ELF-1 (cell line): ENCODE measurements at regions not wholly inside any gene's neighbourhood (a gene's known extent, or its start where the extent isn't known, plus 50 kb on each side); places are given as distances from the start of the nearest gene placed in this dataset.
"Not testable (repeated sequence)": the region's sequence is repeated elsewhere in the genome, so short reads cannot be mapped to it uniquely, and the experiment has no call there.

Source experiments
- DNase-seq: peaks from one replicate; pipeline ENCODE4 v3.0.0-alpha.2; 2016; ENCODE audit warnings: low read depth, low spot score

- no peak for DNase-seq
These were observed 361.8 kb downstream of the QKI start for GRCh38 chr6:163776196-163776905.

GRCh38 chr6:163775313-163775712, 360.8 kb downstream of the QKI start:
- no peak for DNase-seq

GRCh38 chr6:163774485-163774884, 360.0 kb downstream of the QKI start:
- DNase-seq, result no peak

- DNase-seq, result no peak
These were observed 359.1 kb downstream of the QKI start for GRCh38 chr6:163773646-163774045.

GRCh38 chr6:163772701-163773100, 358.2 kb downstream of the QKI start:
- no peak for DNase-seq

GRCh38 chr6:163771180-163771579, 356.7 kb downstream of the QKI start:
- DNase-seq, result no peak

GRCh38 chr6:163768905-163769304, 354.4 kb downstream of the QKI start:
- DNase-seq, result no peak

GRCh38 chr6:163766936-163767335, 352.4 kb downstream of the QKI start:
- no peak for DNase-seq

- no peak for DNase-seq
These were observed 350.8 kb downstream of the QKI start for GRCh38 chr6:163765335-163765734.

GRCh38 chr6:163764565-163764964, 350.0 kb downstream of the QKI start:
- DNase-seq, result peak; percentile 34

- no peak for DNase-seq
These were observed 347.0 kb downstream of the QKI start for GRCh38 chr6:163761481-163761880.

GRCh38 chr6:163760860-163761259, 346.3 kb downstream of the QKI start:
- DNase-seq, result no peak

GRCh38 chr6:163759542-163759941, 345.0 kb downstream of the QKI start:
- DNase-seq, result no peak

GRCh38 chr6:163757520-163757919, 343.0 kb downstream of the QKI start:
- DNase-seq, result peak; percentile 52

GRCh38 chr6:163756079-163756478, 341.6 kb downstream of the QKI start:
- DNase-seq, result no peak

GRCh38 chr6:163754866-163755265, 340.3 kb downstream of the QKI start:
- no peak for DNase-seq

GRCh38 chr6:163753430-163753829, 338.9 kb downstream of the QKI start:
- DNase-seq, result no peak

GRCh38 chr6:163752446-163752845, 337.9 kb downstream of the QKI start:
- peak; percentile 71 for DNase-seq

- peak; percentile 52 for DNase-seq
These were observed 336.6 kb downstream of the QKI start for GRCh38 chr6:163751032-163751525.

- DNase-seq, result peak; percentile 41
These were observed 336.0 kb downstream of the QKI start for GRCh38 chr6:163750431-163751031.

GRCh38 chr6:163748886-163749285, 334.4 kb downstream of the QKI start:
- DNase-seq, result no peak

GRCh38 chr6:163748036-163748435, 333.5 kb downstream of the QKI start:
- no peak for DNase-seq

GRCh38 chr6:163747058-163747457, 332.5 kb downstream of the QKI start:
- DNase-seq, result not testable (repeated sequence)
